HepG2 (cell line): ENCODE measurements at regions not wholly inside any gene's neighbourhood (a gene's known extent, or its start where the extent isn't known, plus 50 kb on each side); places are given as distances from the start of the nearest gene placed in this dataset.

Experiments
- ATAC-seq: fragments of 200-7000 bp; cut with Tn5 transposase; 3 replicates; pipeline ENCODE4 v1.9.1; 2020; ENCODE audit warnings: mild to moderate bottlenecking, moderate library complexity
- BruUV-seq: library from RNA; stranded (reverse); fragments of 400-500 nt; replicated peaks from 2 replicates; lab custom pipeline; 2021; lab: Mats Ljungman, UMichigan
- CTCF ChIA-PET: fragments of 300-600 bp; formaldehyde crosslinking; extraction: SDS; loops from one replicate; lab custom pipeline; 2021; ENCODE audit warnings: low total read pairs, inconsistent platforms, low intra/inter-chr PET ratio; lab: Yijun Ruan, JAX
- POLR2A ChIA-PET: fragments of 350-600 bp; sonication (Branson Sonifier 250); formaldehyde crosslinking; loops from one replicate; lab custom pipeline; 2020; ENCODE audit warnings: antibody characterized with exemption, inconsistent platforms; lab: Yijun Ruan, JAX
- DNase-seq: peaks from one replicate; pipeline ENCODE4 v3.0.0-alpha.2; 2015; ENCODE audit warnings: low spot score
- FAIRE-seq: peaks from 3 replicates; lab custom pipeline; 2011; peaks lifted over from hg19 to GRCh38; lab: Jason Lieb, UNC
- H2AFZ ChIP-seq: one replicate; pipeline ENCODE4 v1.6.1; 2011; ENCODE audit warnings: low read length, inconsistent platforms
- H3K27ac ChIP-seq: fragments of 300-600 bp; 3 replicates; pipeline ENCODE4 v1.8.0; 2011; ENCODE audit warnings: mixed run types, mild to moderate bottlenecking, mixed read lengths, low read length, inconsistent platforms; ENCODE audit not compliant: insufficient read depth; ENCODE audit errors: extremely low read length
- H3K27me3 ChIP-seq, 2 experiments: fragments of 200-600 bp in 1 of 2; 2 replicates in 1 of 2; 3 replicates in 1 of 2; pipeline versions ENCODE4 v1.6.0 to v1.8.0; 2011; ENCODE audit warnings: low read length in 2 of 2, mild to moderate bottlenecking in 2 of 2, moderate library complexity in 2 of 2, inconsistent platforms in 1 of 2; ENCODE audit not compliant: insufficient read depth in 2 of 2, control insufficient read depth in 1 of 2
- H3K36me3 ChIP-seq, 2 experiments: fragments of 200-600 bp in 1 of 2; replicated peaks in 1 of 2; 2 replicates in 1 of 2; 3 replicates in 1 of 2; pipeline versions ENCODE4 v1.5.1 to v1.8.0; 2011; ENCODE audit warnings: low read length in 2 of 2, inconsistent platforms in 1 of 2; ENCODE audit not compliant: insufficient read depth in 2 of 2, control insufficient read depth in 1 of 2
- H3K4me1 ChIP-seq: 2 replicates; pipeline ENCODE4 v1.5.1; 2012; ENCODE audit warnings: low read length, inconsistent platforms; ENCODE audit not compliant: insufficient read depth
- H3K4me2 ChIP-seq: 2 replicates; pipeline ENCODE4 v1.6.0; 2011; ENCODE audit warnings: low read depth, low read length, inconsistent platforms
- H3K4me3 ChIP-seq, 3 experiments: fragments of 200-600 bp in 1 of 3; sonication (generic), shearing (Covaris generic) in 1 of 3; replicated peaks in 1 of 3; 2 replicates each; pipeline ENCODE4 v1.5.1; 2011 to 2016; ENCODE audit warnings: low read length in 3 of 3, inconsistent platforms in 2 of 3, low read depth in 2 of 3, mild to moderate bottlenecking in 2 of 3, control low read depth in 1 of 3, mixed read lengths in 1 of 3; ENCODE audit not compliant: insufficient read depth in 1 of 3
- H3K79me2 ChIP-seq: one replicate; pipeline ENCODE4 v1.6.1; 2011; ENCODE audit warnings: low read length, inconsistent platforms; ENCODE audit not compliant: insufficient read depth
- H3K9ac ChIP-seq: 2 replicates; pipeline ENCODE4 v1.6.0; 2011; ENCODE audit warnings: mild to moderate bottlenecking, low read depth, low read length, inconsistent platforms; ENCODE audit not compliant: insufficient read depth
- H3K9me3 ChIP-seq: 2 replicates; pipeline ENCODE4 v1.5.1; 2012; ENCODE audit warnings: mild to moderate bottlenecking, low read length
- H4K20me1 ChIP-seq: 2 replicates; pipeline ENCODE4 v1.6.0; 2011; ENCODE audit warnings: inconsistent platforms, mild to moderate bottlenecking, low read length, moderate library complexity; ENCODE audit not compliant: insufficient read depth
- CSRNP1 ChIP-seq: sonication (generic); formaldehyde crosslinking; IDR thresholded peaks from 2 replicates; pipeline ENCODE4 v1.8.1; 2023; ENCODE audit warnings: mild to moderate bottlenecking, missing genetic modification reagents
- DMAP1 ChIP-seq: IDR thresholded peaks from 2 replicates; pipeline ENCODE4 v1.6.1; 2016
- KDM3A ChIP-seq: IDR thresholded peaks from 2 replicates; pipeline ENCODE4 v1.6.1; 2018; ENCODE audit warnings: low read depth, missing compliant biosample characterization
- NAIF1 ChIP-seq: sonication (generic); formaldehyde crosslinking; IDR thresholded peaks from 2 replicates; pipeline ENCODE4 v1.5.0; 2020; ENCODE audit warnings: mild to moderate bottlenecking, missing genetic modification reagents, borderline replicate concordance
- NR2F6 ChIP-seq, 2 experiments: IDR thresholded peaks; 2 replicates each; pipeline ENCODE4 v1.6.1; 2016; ENCODE audit warnings: antibody characterized with exemption in 1 of 2, mild to moderate bottlenecking in 1 of 2
- ZNF180 ChIP-seq: sonication (generic); formaldehyde crosslinking; IDR thresholded peaks from 2 replicates; pipeline ENCODE4 v1.4.0; 2020; ENCODE audit warnings: low read depth, missing genetic modification reagents, borderline replicate concordance
- ZNF878 ChIP-seq: sonication (generic); formaldehyde crosslinking; IDR thresholded peaks from 2 replicates; pipeline ENCODE4 v1.8.1; 2023; ENCODE audit warnings: mild to moderate bottlenecking, missing genetic modification reagents, moderate library complexity
- ZNF891 ChIP-seq: sonication (generic); formaldehyde crosslinking; IDR thresholded peaks from 2 replicates; pipeline ENCODE4 v1.5.0; 2020; ENCODE audit warnings: mild to moderate bottlenecking, missing genetic modification reagents
- WGBS: methylation state at CpG from one replicate; pipeline ENCODE4 v1.1.6; 2017; ENCODE audit warnings: low lambda C conversion rate; 5-methylcytosine and 5-hydroxymethylcytosine counted together
- in situ Hi-C: cut with HindIII; loops from 2 replicates; pipeline ENCODE4 v1.10.0; 2017; ENCODE audit warnings: low pct_unique_long_range_greater_than_20kb; ENCODE audit not compliant: extremely low pct_ligation_motif_present
- intact Hi-C: fragments of 100-400 bp; cut with micrococcal nuclease; formaldehyde crosslinking; loops from one replicate; pipeline ENCODE4 v1.10.0; 2022; ENCODE audit not compliant: unreplicated experiment
- TF ChIP-seq, protein P1 (sequence below): sonication (generic); formaldehyde crosslinking; IDR thresholded peaks from 2 replicates; pipeline ENCODE4 v1.5.0; 2020; ENCODE audit warnings: mild to moderate bottlenecking, missing genetic modification reagents, borderline replicate concordance

DNA sequence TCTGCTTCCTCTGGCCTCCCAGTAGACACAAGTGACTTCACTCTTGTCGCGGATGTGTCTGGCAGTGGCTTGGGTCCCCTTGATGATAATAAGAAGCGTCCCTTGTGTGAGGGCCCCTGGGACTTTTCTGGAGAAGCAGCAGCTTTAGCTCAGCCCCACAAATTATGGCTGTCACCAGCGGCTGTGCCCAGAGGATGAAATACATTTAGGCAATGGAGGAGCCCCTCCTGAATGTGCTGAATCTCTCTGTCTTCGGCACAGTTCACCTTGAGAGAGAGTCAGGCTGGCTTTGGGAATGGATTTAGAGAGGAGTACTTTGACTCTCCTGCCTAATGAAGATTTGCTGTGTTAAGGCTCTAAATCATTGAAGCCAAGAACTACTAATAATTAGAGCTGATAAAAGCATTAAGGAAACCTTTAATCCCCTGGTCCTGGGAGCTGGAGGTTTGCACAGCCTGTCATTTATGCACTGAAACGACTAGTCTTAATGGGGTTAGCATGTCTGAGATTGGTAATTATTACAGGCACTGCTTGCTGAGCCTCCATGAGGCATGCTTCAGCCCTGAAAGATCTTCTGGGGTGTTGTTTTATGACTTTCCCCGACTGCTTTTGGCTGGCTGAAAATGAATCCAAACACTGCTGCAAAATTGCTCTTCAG, 127.0 kb downstream of the TENT4A start (continued):
- TF ChIP-seq, protein P1, sequence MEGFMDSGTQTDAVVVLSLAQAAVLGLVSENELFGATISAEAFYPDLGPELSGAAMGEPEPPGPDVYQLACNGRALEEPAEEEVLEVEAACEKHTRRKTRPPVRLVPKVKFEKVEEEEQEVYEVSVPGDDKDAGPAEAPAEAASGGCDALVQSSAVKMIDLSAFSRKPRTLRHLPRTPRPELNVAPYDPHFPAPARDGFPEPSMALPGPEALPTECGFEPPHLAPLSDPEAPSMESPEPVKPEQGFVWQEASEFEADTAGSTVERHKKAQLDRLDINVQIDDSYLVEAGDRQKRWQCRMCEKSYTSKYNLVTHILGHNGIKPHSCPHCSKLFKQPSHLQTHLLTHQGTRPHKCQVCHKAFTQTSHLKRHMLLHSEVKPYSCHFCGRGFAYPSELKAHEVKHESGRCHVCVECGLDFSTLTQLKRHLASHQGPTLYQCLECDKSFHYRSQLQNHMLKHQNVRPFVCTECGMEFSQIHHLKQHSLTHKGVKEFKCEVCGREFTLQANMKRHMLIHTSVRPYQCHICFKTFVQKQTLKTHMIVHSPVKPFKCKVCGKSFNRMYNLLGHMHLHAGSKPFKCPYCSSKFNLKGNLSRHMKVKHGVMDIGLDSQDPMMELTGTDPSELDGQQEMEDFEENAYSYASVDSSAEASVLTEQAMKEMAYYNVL (CRISPR knock-in tag), result no peak
- TF ChIP-seq ZNF180 (CRISPR knock-in tag) (no peak), ZNF891 (CRISPR knock-in tag) (no peak)

GRCh38 chr5:6843335-6843734, 130.1 kb downstream of the TENT4A start:
- no peak overlapping the region for H3K4me2 ChIP-seq
- no peak for DNase-seq
- in situ Hi-C loops, result no loop called here
- H3K9me3 ChIP-seq, result no peaks in the 10 kb centered on the region
- no peak overlapping the region for H3K4me3 ChIP-seq
- no peaks in the 10 kb centered on the region for H3K4me1 ChIP-seq
- H3K79me2 ChIP-seq, result no peaks in the 10 kb centered on the region
- ChIA-PET POLR2A (no interaction called here), CTCF (no interaction called here)
- H3K27ac ChIP-seq, result no peak overlapping the region
- H2AFZ ChIP-seq, result no peak overlapping the region
- H3K9ac ChIP-seq, result no peak overlapping the region
- H4K20me1 ChIP-seq, result no peaks in the 10 kb centered on the region
- no TSS peak for BruUV-seq
- TF ChIP-seq CSRNP1 (CRISPR knock-in tag) (no peak), DMAP1 (CRISPR knock-in tag) (no peak), NAIF1 (CRISPR knock-in tag) (no peak), KDM3A (CRISPR knock-in tag) (no peak), ZNF878 (CRISPR knock-in tag) (no peak), NR2F6 (IDR thresholded peaks at IDR 0.05) (no peak), NR2F6 (CRISPR knock-in tag; IDR thresholded peaks at IDR 0.05) (no peak)
- H3K36me3 ChIP-seq, result no peaks in the 10 kb centered on the region
- 0 out of 5 replicates have a peak, but pooled peaks cover 0 to 2% of the 10 kb centered on the region in 2 experiments for H3K27me3 ChIP-seq
- intact Hi-C loops, result no loop called here
- ATAC-seq, result no peak
- FAIRE-seq, result no peak
- WGBS, result 0% methylated on average over 2 of the region's 2 CpGs
